Epithelial cell of esophagus (primary cell): ENCODE measurements at regions not wholly inside any gene's neighbourhood (a gene's known extent, or its start where the extent isn't known, plus 50 kb on each side); places are given as distances from the start of the nearest gene placed in this dataset.
"Not testable (repeated sequence)": the region's sequence is repeated elsewhere in the genome, so short reads cannot be mapped to it uniquely, and the experiment has no call there.

Experiments
- DNase-seq: peaks from one replicate; pipeline ENCODE4 v3.0.0; 2010; ENCODE audit warnings: low read depth
- H3K4me3 ChIP-seq: 2 replicates; pipeline ENCODE4 v1.5.1; 2011; ENCODE audit warnings: mild to moderate bottlenecking, low read length, control low read depth
- CTCF ChIP-seq: IDR thresholded peaks from 2 replicates; pipeline ENCODE4 v1.5.1; 2011; ENCODE audit warnings: low read depth, mild to moderate bottlenecking, low read length, control low read depth, inconsistent platforms; ENCODE audit not compliant: insufficient read depth; ENCODE audit errors: missing control alignments

DNA sequence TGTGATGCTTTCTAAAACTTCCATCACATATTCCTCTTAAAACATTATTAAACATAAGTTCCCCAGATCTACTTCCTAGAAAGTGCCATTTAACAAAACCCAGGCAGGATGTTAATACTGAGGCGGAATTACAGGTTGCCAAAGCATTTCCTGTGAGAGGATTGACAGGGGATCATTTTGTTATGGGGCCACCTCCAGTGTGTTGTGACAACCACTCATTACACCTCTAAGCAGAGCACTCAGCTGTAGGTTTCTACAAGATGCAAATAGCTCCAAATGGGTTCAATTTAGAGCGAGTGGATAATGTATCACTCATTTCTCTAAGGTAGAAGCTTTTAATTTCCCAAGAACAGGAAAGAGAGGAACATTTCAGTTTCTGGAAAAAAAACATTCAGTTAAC is 1429.5 kb upstream of the ACVR2A start:
- no peak for DNase-seq
- no peak for TF ChIP-seq CTCF
- no peak overlapping the region for H3K4me3 ChIP-seq

DNA sequence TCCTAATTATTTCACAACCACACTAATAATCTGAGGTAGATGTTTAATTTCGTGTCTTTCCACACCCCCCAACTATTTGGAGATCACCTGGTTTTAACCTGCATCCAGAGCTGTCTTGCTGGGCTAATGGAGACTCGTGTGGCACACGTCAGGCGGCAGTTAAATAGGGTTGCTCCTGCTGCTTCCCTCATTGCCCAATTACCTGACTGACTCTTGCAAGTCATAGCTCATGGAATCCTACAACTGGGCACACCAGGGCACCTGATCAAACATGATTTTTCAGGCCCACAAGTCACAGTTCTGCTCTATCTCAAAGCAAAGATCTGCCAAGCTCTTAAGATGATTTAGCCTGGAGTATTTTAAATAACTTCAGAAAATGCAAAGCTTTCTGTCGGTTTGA is 1430.4 kb upstream of the ACVR2A start:
- no peak overlapping the region for H3K4me3 ChIP-seq
- peak; percentile 72 for DNase-seq
- no peak for TF ChIP-seq CTCF

- no peak for TF ChIP-seq CTCF
- no peak for DNase-seq
- H3K4me3 ChIP-seq = no peak overlapping the region
Observed at GRCh38 chr2:146413086-146413610, 1431.7 kb upstream of the ACVR2A start.

GRCh38 chr2:146412625-146413024 is 1432.2 kb upstream of the ACVR2A start:
- no peak for TF ChIP-seq CTCF
- no peak for DNase-seq
- H3K4me3 ChIP-seq = no peak overlapping the region

DNA sequence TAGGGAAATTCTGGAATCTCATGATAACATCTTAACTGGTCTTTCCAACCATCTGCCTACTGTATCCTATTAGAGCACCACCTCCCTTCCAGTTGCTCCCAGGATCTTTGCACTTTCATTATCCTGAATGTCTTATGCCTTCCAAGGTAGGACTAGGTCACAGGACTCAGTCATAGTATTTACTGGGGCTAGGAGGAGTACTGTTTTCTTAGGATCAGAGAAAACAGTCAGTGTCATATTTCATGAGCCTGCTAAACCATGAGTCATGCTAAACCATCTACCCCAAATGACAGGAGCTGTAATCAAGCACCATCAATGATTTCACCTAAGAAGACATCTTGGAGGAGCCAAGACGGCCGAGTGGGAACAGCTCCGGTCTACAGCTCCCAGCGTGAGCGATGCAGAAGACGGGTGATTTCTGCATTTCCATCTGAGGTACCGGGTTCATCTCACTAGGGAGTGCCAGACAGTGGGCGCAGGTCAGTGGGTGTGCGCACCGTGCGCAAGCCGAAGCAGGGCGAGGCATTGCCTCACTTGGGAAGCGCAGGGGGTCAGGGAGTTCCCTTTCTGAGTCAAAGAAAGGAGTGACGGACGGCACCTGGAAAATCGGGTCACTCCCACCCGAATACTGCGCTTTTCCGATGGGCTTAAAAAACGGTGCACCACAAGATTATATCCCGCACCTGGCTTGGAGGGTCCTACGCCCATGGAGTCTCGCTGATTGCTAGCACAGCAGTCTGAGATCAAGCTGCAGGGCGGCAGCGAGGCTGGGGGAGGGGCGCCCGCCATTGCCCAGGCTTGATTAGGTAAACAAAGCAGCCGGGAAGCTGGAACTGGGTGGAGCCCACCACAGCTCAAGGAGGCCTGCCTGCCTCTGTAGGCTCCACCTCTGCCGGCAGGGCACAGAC is 1439.2 kb upstream of the ACVR2A start:
- not testable (repeated sequence) for H3K4me3 ChIP-seq
- DNase-seq = peak; percentile 49

- not testable (repeated sequence) for DNase-seq, H3K4me3 ChIP-seq
Observed at GRCh38 chr2:146403546-146404160, 1441.2 kb upstream of the ACVR2A start.

DNA sequence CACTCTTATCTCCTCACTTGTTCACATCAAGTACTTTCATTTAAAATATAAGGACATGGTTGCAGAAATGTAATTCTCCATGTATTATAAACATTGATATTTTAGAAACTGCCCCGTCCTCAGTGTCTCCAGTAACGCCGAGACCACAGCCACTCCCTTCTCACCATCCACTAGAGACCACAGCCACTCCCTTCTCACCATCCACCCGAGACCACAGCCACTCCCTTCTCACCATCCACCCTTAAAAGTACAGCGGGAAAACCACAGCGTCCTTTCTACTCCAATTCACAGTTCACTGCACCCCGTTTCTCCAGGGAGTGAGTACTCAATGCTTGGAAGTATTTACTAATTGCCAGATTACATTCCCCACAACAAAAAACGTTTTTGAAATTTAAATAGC is 1452.2 kb upstream of the ACVR2A start:
- H3K4me3 ChIP-seq = no peak overlapping the region
- no peak for TF ChIP-seq CTCF
- DNase-seq = no peak

DNA sequence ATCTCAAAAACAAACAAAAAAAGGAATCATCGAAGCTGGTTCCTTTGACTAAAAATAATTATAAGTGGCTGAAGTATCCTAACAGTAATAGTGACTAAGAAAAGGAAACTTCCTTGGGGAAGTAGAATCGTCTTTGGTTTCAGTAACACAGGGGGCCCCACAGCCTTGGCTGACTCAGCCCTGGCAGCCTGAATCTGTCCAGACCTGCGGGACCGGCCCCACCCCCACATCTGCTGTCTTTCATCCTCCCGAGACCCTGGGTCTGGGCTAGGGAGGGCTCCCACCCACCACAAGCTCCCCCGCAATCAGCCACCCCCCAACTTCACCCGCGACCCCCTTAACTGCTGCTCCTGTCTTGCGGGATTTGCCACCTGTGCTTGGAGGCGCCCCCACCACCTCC is 1452.6 kb upstream of the ACVR2A start:
- DNase-seq = peak; percentile 20
- no peak for TF ChIP-seq CTCF
- H3K4me3 ChIP-seq = no peak overlapping the region
